ENCODE measurements at regions not wholly inside any gene's neighbourhood (a gene's known extent, or its start where the extent isn't known, plus 50 kb on each side); places are given as distances from the start of the nearest gene placed in this dataset.

GRCh38 chr10:34907743-34908430, 92.8 kb upstream of the PARD3 start:
- 46 to 58% methylated on average over 5 of the region's 5 CpGs for WGBS, 2 donors
- TF ChIP-seq CTCF (IDR thresholded peaks at IDR 0.05) (no peak), POLR2A (IDR thresholded peaks at IDR 0.05) (no peak)
- no peak overlapping the region for H3K4me3 ChIP-seq (ENCODE audit: low read depth, poor library complexity, severe bottlenecking)
- peak in 1 of 2 donors; percentile 31 for DNase-seq (ENCODE audit: low spot score in 2 of 2)
- intact Hi-C loops (cut with DNase I; ENCODE audit: low total_unique reads): no loop called here

- no peak overlapping the region for H3K4me3 ChIP-seq (ENCODE audit: low read depth, poor library complexity, severe bottlenecking)
- intact Hi-C loops (cut with DNase I; ENCODE audit: low total_unique reads): no loop called here
- TF ChIP-seq POLR2A (IDR thresholded peaks at IDR 0.05) (no peak), CTCF (IDR thresholded peaks at IDR 0.05) (no peak)
- peak; percentile 47 to 79 for DNase-seq (ENCODE audit: low spot score in 2 of 2)
- WGBS, 2 donors: 74% methylated on average over 29 of the region's 29 CpGs
Measured at GRCh38 chr10:34906067-34906965, 91.2 kb upstream of the PARD3 start.

- intact Hi-C loops (cut with DNase I; ENCODE audit: low total_unique reads): no loop called here
- DNase-seq (ENCODE audit: low spot score in 2 of 2): peak in 1 of 2 donors; percentile 58
- H3K4me3 ChIP-seq (ENCODE audit: low read depth, poor library complexity, severe bottlenecking): no peak overlapping the region
- TF ChIP-seq CTCF (IDR thresholded peaks at IDR 0.05) (no peak), POLR2A (IDR thresholded peaks at IDR 0.05) (no peak)
- 46 to 50% methylated on average over 9 of the region's 9 CpGs for WGBS, 2 donors
Measured at GRCh38 chr10:34905200-34905927, 90.3 kb upstream of the PARD3 start.

- no peak overlapping the region for H3K4me3 ChIP-seq (ENCODE audit: low read depth, poor library complexity, severe bottlenecking)
- peak in 1 of 2 donors; percentile 59 for DNase-seq (ENCODE audit: low spot score in 2 of 2)
- WGBS, 2 donors: 69 to 75% methylated on average over 6 of the region's 6 CpGs
- no peak for TF ChIP-seq CTCF (IDR thresholded peaks at IDR 0.05)
- no peak for TF ChIP-seq POLR2A (IDR thresholded peaks at IDR 0.05)
- intact Hi-C loops (cut with DNase I; ENCODE audit: low total_unique reads): no loop called here
Measured at GRCh38 chr10:34904191-34904590, 89.1 kb upstream of the PARD3 start.

GRCh38 chr10:34899161-34899560, 84.1 kb upstream of the PARD3 start:
- peak in 1 of 2 donors; percentile 56 for DNase-seq (ENCODE audit: low spot score in 2 of 2)
- H3K4me3 ChIP-seq (ENCODE audit: low read depth, poor library complexity, severe bottlenecking): no peak overlapping the region
- 95% methylated on average over 8 of the region's 8 CpGs for WGBS, 2 donors
- TF ChIP-seq POLR2A (IDR thresholded peaks at IDR 0.05) (no peak), CTCF (IDR thresholded peaks at IDR 0.05) (no peak)
- intact Hi-C loops (cut with DNase I; ENCODE audit: low total_unique reads): no loop called here
